ENCODE measurements at regions not wholly inside any gene's neighbourhood (a gene's known extent, or its start where the extent isn't known, plus 50 kb on each side); places are given as distances from the start of the nearest gene placed in this dataset.
A peak's percentile ranks its signal among the peaks of the same experiment; 100 is the strongest.

- TF ChIP-seq CTCF (IDR thresholded peaks at IDR 0.05): peak in 2 of 4 experiments; percentile 33 to 35
- TF ChIP-seq POLR2A (IDR thresholded peaks at IDR 0.05): no peak
These were observed 190.5 kb upstream of the NECTIN3 start for GRCh38 chr3:110881069-110881468.

Measured in prostate gland (tissue), 2 donors.